Neural progenitor cell (in vitro differentiated cells): ENCODE measurements at regions not wholly inside any gene's neighbourhood (a gene's known extent, or its start where the extent isn't known, plus 50 kb on each side); places are given as distances from the start of the nearest gene placed in this dataset.
"Not testable (repeated sequence)": the region's sequence is repeated elsewhere in the genome, so short reads cannot be mapped to it uniquely, and the experiment has no call there.

ENCODE experiments used
- CTCF ChIP-seq: fragments of 200-600 bp; sonication (generic); IDR thresholded peaks from 2 replicates; pipeline ENCODE4 v1.5.1; 2017; ENCODE audit warnings: antibody characterized with exemption, mild to moderate bottlenecking
- EZH2phosphoT487 ChIP-seq: fragments of 200-600 bp; sonication (generic); IDR thresholded peaks from 2 replicates; pipeline ENCODE4 v1.6.1; 2017; ENCODE audit warnings: antibody characterized with exemption

GRCh38 chrX:34230156-34230555 lies 98.0 kb upstream of the FAM47A start:
- TF ChIP-seq CTCF, EZH2phosphoT487: not testable (repeated sequence)
